ENCODE measurements at regions not wholly inside any gene's neighbourhood (a gene's known extent, or its start where the extent isn't known, plus 50 kb on each side); places are given as distances from the start of the nearest gene placed in this dataset.

DNA sequence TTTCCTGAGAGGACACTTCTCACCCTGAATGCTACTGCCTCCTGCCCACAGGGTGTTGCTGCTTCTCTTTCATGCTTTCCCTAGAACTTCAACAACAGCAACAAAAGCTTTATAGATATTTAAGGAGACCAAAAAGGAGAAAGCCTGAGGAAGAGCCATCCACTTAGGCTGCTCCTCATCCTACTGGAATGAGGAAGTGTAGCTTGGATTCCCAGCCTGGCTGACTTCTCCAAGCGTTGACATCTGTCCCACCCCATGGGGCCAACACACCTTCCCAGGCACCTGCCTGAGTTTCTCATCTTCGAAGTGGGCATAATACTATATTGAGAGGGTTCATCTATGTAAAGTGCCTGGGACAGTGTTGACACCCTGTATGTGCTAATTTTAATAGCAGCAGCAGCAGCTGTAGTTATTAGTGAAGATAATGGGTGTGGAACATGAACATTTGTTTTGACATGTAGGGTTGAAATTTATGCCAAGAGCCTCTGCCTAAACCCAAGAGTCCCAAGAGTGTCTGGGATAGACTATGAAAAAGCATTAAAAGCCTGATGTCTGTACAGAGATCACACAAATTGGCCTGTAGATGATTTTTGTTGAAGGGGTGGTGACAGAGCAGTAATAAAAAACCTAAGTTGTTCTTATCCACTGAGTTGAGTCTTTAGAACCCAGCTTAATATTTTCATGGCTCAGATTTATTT is 96.5 kb upstream of the PIAS1 start:
- H3K4me1 Mint-ChIP-seq (ENCODE audit: insufficient read depth, unreplicated experiment) = peaks cover 57% of the 10 kb centered on the region
- no peaks in the 10 kb centered on the region for H3K36me3 Mint-ChIP-seq (ENCODE audit: insufficient read depth, unreplicated experiment)
- POLR2A ChIA-PET = interaction anchor here (0.6 to 2.2 kb wide), 9 partner anchors 10 to 428 kb away, joined by 3 to 12 read pairs (median 3); partner anchors contain the start of gene PIAS1
- H3K27ac Mint-ChIP-seq (ENCODE audit: low read depth, unreplicated experiment) = no peak overlapping the region
- no peaks in the 10 kb centered on the region for H3K27me3 Mint-ChIP-seq (ENCODE audit: insufficient read depth, unreplicated experiment)
- no TSS peak for BruUV-seq (replicated peaks)
- TF ChIP-seq, protein P1, sequence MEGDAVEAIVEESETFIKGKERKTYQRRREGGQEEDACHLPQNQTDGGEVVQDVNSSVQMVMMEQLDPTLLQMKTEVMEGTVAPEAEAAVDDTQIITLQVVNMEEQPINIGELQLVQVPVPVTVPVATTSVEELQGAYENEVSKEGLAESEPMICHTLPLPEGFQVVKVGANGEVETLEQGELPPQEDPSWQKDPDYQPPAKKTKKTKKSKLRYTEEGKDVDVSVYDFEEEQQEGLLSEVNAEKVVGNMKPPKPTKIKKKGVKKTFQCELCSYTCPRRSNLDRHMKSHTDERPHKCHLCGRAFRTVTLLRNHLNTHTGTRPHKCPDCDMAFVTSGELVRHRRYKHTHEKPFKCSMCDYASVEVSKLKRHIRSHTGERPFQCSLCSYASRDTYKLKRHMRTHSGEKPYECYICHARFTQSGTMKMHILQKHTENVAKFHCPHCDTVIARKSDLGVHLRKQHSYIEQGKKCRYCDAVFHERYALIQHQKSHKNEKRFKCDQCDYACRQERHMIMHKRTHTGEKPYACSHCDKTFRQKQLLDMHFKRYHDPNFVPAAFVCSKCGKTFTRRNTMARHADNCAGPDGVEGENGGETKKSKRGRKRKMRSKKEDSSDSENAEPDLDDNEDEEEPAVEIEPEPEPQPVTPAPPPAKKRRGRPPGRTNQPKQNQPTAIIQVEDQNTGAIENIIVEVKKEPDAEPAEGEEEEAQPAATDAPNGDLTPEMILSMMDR (IDR thresholded peaks at IDR 0.05; ENCODE audit: unreplicated experiment) = no peak
- intact Hi-C loops (cut with micrococcal nuclease) = no loop called here
- CTCF ChIA-PET = interaction anchor here (0.5 to 1.0 kb wide), 3 partner anchors 35 to 182 kb away, joined by 3 read pairs; no protein-coding TSS in a partner anchor
- H3K4me3 Mint-ChIP-seq (ENCODE audit: unreplicated experiment) = no peak overlapping the region
- no peaks in the 10 kb centered on the region for H3K9me3 Mint-ChIP-seq (ENCODE audit: unreplicated experiment)
- no peak for DNase-seq (ENCODE audit: unreplicated experiment)

DNA sequence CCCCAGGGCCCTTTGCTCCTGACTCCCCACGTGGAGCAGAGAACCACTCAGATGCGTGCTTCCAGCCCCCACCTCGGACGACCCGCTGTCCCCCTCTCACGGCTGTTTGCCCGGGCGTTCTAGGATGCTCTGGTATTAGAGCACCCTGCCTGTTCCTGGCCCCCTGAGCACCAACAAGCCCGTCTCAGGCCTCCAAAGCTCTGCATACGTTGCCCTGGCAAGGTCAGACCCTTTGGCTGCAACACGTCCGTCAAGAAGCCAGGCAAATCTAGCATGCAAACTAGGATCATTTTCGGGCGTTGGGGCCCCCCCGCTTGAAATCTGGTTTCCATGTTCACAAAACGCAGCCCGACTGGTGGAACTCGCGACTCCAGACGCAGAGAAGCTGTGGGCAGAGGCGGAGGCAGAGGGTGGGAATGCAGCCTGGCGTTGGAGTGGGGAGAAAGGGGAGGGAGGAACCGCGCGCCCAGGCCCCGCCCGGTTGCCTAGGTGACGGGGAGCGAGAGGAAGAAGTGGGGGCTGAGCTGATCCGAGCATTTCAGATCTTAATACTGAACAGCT is 86.2 kb upstream of the PIAS1 start:
- Mint-ChIP-seq H3K36me3 (ENCODE audit: insufficient read depth, unreplicated experiment) (no peaks in the 10 kb centered on the region), H3K4me1 (ENCODE audit: insufficient read depth, unreplicated experiment) (peaks cover 4% of the 10 kb centered on the region), H3K4me3 (ENCODE audit: unreplicated experiment) (no peak overlapping the region), H3K27me3 (ENCODE audit: insufficient read depth, unreplicated experiment) (no peaks in the 10 kb centered on the region), H3K9me3 (ENCODE audit: unreplicated experiment) (no peaks in the 10 kb centered on the region), H3K27ac (ENCODE audit: low read depth, unreplicated experiment) (no peak overlapping the region)
- TF ChIP-seq, protein P1 (IDR thresholded peaks at IDR 0.05; ENCODE audit: unreplicated experiment) = no peak
- ChIA-PET CTCF (interaction anchor here (1.8 kb wide), 1 partner anchor 12 kb away, joined by 4 read pairs; no protein-coding TSS in a partner anchor), POLR2A (interaction anchor here (0.7 to 0.9 kb wide), 2 partner anchors 9 to 179 kb away, joined by 3 read pairs; no protein-coding TSS in a partner anchor)
- DNase-seq (ENCODE audit: unreplicated experiment) = no peak
- intact Hi-C loops (cut with micrococcal nuclease) = no loop called here
- no TSS peak for BruUV-seq (replicated peaks)

DNA sequence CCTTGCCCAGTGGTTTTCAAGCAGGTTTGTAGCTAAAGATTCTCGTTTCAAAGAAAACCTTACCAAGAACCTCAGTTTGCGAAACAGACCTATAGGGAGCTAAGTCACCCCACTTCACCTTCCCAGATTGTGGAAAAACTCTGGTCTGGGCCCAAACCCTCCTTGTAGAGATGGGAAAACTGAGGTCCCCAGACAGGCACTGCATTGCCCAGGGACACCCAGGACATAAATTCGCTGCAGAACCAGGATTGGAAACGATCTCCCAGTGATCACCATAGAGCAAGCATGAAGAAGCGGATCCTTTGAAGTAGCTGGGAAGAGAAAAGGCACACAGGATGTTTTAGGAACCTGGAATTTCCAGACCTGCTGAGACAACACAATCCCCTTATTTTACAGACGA is 85.6 kb upstream of the PIAS1 start:
- TF ChIP-seq, protein P1 (IDR thresholded peaks at IDR 0.05; ENCODE audit: unreplicated experiment) = no peak
- Mint-ChIP-seq H3K9me3 (ENCODE audit: unreplicated experiment) (no peaks in the 10 kb centered on the region), H3K36me3 (ENCODE audit: insufficient read depth, unreplicated experiment) (no peaks in the 10 kb centered on the region), H3K4me1 (ENCODE audit: insufficient read depth, unreplicated experiment) (no peaks in the 10 kb centered on the region), H3K27ac (ENCODE audit: low read depth, unreplicated experiment) (no peak overlapping the region), H3K4me3 (ENCODE audit: unreplicated experiment) (no peak overlapping the region), H3K27me3 (ENCODE audit: insufficient read depth, unreplicated experiment) (no peaks in the 10 kb centered on the region)
- DNase-seq (ENCODE audit: unreplicated experiment) = no peak
- CTCF ChIA-PET = interaction anchor here (1.8 kb wide), 1 partner anchor 13 kb away, joined by 4 read pairs; no protein-coding TSS in a partner anchor
- no TSS peak for BruUV-seq (replicated peaks)
- POLR2A ChIA-PET = no interaction called here
- intact Hi-C loops (cut with micrococcal nuclease) = no loop called here

DNA sequence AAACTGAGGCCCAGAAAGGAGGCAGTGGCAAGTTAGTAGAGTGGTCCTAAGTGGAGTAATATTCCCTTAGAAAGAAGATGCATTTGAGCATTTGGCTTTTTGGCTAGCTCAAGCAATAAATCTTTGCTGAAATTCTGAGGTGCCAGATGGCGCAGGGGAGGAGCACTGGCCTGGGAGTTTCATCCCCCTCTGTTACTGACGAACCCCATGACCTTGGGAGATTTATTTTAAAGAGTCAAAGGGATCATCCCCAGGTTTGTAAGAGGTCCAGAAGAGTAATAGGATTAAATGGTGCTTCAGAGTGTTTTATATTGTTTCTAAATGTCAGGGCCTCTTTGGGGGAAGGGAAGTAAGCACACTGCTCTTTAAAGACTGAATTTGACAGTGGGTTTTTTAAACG is 85.1 kb upstream of the PIAS1 start:
- intact Hi-C loops (cut with micrococcal nuclease) = no loop called here
- no peak for DNase-seq (ENCODE audit: unreplicated experiment)
- Mint-ChIP-seq H3K9me3 (ENCODE audit: unreplicated experiment) (no peaks in the 10 kb centered on the region), H3K27ac (ENCODE audit: low read depth, unreplicated experiment) (no peak overlapping the region), H3K36me3 (ENCODE audit: insufficient read depth, unreplicated experiment) (no peaks in the 10 kb centered on the region), H3K27me3 (ENCODE audit: insufficient read depth, unreplicated experiment) (no peaks in the 10 kb centered on the region), H3K4me1 (ENCODE audit: insufficient read depth, unreplicated experiment) (no peaks in the 10 kb centered on the region), H3K4me3 (ENCODE audit: unreplicated experiment) (no peak overlapping the region)
- ChIA-PET CTCF (interaction anchor here (1.8 kb wide), 1 partner anchor 13 kb away, joined by 4 read pairs; no protein-coding TSS in a partner anchor), POLR2A (interaction anchor here (1.1 kb wide), 1 partner anchor 52 kb away, joined by 4 read pairs; no protein-coding TSS in a partner anchor)
- BruUV-seq (replicated peaks) = no TSS peak
- TF ChIP-seq, protein P1 (IDR thresholded peaks at IDR 0.05; ENCODE audit: unreplicated experiment) = no peak

Data from MCF 10A (cell line).